ENCODE measurements at regions not wholly inside any gene's neighbourhood (a gene's known extent, or its start where the extent isn't known, plus 50 kb on each side); places are given as distances from the start of the nearest gene placed in this dataset.

- DNase-seq (ENCODE audit: extremely low spot score), result no peak
- TF ChIP-seq CTBP1 (IDR thresholded peaks at IDR 0.05; ENCODE audit: borderline replicate concordance) (no peak), SUZ12 (IDR thresholded peaks at IDR 0.05) (no peak), PKNOX1 (IDR thresholded peaks at IDR 0.05) (no peak), FOXM1 (IDR thresholded peaks at IDR 0.05; ENCODE audit: borderline replicate concordance) (no peak), SP1 (IDR thresholded peaks at IDR 0.05) (no peak), NFRKB (IDR thresholded peaks at IDR 0.05) (no peak), HDGF (IDR thresholded peaks at IDR 0.05; ENCODE audit: borderline replicate concordance) (no peak), TARDBP (IDR thresholded peaks at IDR 0.05) (no peak), L3MBTL2 (conservative IDR thresholded peaks at IDR 0.05) (no peak), LEF1 (IDR thresholded peaks at IDR 0.05; ENCODE audit: borderline replicate concordance) (no peak), FOXK2 (IDR thresholded peaks at IDR 0.05) (no peak), ZNF384 (IDR thresholded peaks at IDR 0.05) (no peak), ELF4 (IDR thresholded peaks at IDR 0.05) (no peak), ARNT (IDR thresholded peaks at IDR 0.05) (no peak), FOXA1 (IDR thresholded peaks at IDR 0.05) (no peak), BHLHE40 (IDR thresholded peaks at IDR 0.05; ENCODE audit: borderline replicate concordance) (no peak)
- CTCF ChIA-PET, result no interaction called here
- POLR2A ChIA-PET, result no interaction called here
Measured at GRCh38 chr2:165033402-165033801, 78.1 kb upstream of the SLC38A11 start.

DNA sequence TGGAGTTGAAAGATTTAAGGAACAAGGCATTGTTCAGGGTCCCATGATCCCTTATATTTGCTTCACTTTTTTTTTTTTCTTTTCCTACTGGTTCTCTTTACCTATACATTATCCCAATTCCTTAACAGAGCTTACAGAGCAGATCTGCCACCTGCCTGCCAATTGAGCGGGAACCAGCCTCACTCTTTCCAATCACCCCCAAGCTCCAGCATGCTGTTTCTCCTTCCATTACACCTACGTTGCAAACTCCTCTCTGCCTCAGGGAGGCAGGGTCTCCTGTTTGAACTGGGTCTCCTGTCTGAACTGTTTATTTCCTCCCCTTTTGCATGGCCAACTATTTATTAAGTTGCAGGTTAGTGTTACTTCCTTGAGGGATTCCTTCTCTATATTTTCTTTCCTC, 77.2 kb upstream of the SLC38A11 start:
- POLR2A ChIA-PET, result no interaction called here
- no peak for DNase-seq (ENCODE audit: extremely low spot score)
- CTCF ChIA-PET, result interaction anchor here (0.6 kb wide), 1 partner anchor 128 kb away, joined by 3 read pairs; no protein-coding TSS in a partner anchor

DNA sequence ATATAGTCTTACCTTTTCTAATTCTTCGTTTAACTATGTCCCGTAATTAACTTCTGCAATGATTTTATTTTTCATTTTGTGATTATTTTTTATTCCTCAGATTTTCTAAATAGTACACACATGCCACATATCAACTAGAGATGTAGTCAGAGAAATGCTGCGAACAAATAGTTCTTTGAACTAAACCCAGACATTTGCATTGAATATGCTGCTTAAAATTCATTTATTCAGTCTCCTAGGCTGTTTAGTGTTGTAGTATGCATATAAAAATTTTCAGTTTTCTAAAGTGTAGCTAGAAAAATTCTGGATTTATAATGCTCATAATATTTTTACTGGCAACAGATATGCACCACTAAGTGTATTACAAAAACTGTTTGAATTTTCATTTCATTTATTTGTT, 68.9 kb upstream of the SLC38A11 start:
- DNase-seq (ENCODE audit: extremely low spot score), result no peak
- CTCF ChIA-PET, result no interaction called here
- TF ChIP-seq CTBP1 (IDR thresholded peaks at IDR 0.05; ENCODE audit: borderline replicate concordance) (no peak), BHLHE40 (IDR thresholded peaks at IDR 0.05; ENCODE audit: borderline replicate concordance) (no peak), PKNOX1 (IDR thresholded peaks at IDR 0.05) (no peak)
- POLR2A ChIA-PET, result no interaction called here

More for the DNA sequence above, 77.2 kb upstream of the SLC38A11 start:
- TF ChIP-seq ZNF384 (IDR thresholded peaks at IDR 0.05) (no peak), HDGF (IDR thresholded peaks at IDR 0.05; ENCODE audit: borderline replicate concordance) (no peak), SP1 (IDR thresholded peaks at IDR 0.05) (no peak), TARDBP (IDR thresholded peaks at IDR 0.05) (no peak), FOXM1 (IDR thresholded peaks at IDR 0.05; ENCODE audit: borderline replicate concordance) (no peak), L3MBTL2 (conservative IDR thresholded peaks at IDR 0.05) (no peak), LEF1 (IDR thresholded peaks at IDR 0.05; ENCODE audit: borderline replicate concordance) (no peak), ARNT (IDR thresholded peaks at IDR 0.05) (no peak), SUZ12 (IDR thresholded peaks at IDR 0.05) (no peak), NFRKB (IDR thresholded peaks at IDR 0.05) (no peak), PKNOX1 (IDR thresholded peaks at IDR 0.05) (no peak), FOXA1 (IDR thresholded peaks at IDR 0.05) (no peak), FOXK2 (IDR thresholded peaks at IDR 0.05) (no peak), BHLHE40 (IDR thresholded peaks at IDR 0.05; ENCODE audit: borderline replicate concordance) (no peak), ELF4 (IDR thresholded peaks at IDR 0.05) (no peak)

GRCh38 chr2:165022781-165023180, 67.5 kb upstream of the SLC38A11 start:
- TF ChIP-seq HDGF (IDR thresholded peaks at IDR 0.05; ENCODE audit: borderline replicate concordance) (no peak), SP1 (IDR thresholded peaks at IDR 0.05) (no peak)
- CTCF ChIA-PET, result no interaction called here
- POLR2A ChIA-PET, result no interaction called here
- no peak for DNase-seq (ENCODE audit: extremely low spot score)

DNA sequence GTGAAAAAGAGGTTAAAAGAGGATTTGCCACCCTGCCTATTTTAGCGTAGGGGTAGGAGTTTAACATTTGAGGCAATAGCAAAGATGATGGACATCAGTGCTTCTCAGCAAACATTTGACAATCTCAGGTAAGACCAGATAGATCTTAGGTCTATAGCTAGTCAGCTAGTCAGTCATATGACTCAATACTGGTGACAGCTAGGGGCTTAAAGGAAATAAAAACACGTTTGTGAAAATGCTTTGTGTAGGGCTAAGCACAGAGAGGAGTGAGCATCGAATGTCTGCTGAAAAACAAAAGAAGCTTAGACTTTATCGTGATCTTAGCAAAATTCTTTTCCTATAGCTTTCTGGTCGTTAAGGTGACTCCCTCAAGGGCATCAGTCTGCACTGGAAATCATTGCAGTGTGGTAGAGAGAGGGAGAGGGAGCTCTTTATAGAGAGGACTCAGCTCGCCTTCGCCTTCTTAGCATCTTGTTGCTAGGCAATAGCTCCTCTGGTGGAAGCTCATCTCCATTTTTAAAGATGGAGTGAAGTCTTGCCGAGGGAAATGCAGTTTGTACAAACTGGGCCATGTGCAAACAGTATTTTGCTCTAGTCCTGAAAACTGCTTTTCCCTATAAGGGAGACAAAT, 62.8 kb upstream of the SLC38A11 start:
- CTCF ChIA-PET, result interaction anchor here (0.8 to 2.4 kb wide), 4 partner anchors 25 to 190 kb away, joined by 3 to 9 read pairs (median 4); partner anchors contain the start of gene SCN3A
- TF ChIP-seq PKNOX1 (IDR thresholded peaks at IDR 0.05), result no peak
- TF ChIP-seq TARDBP (IDR thresholded peaks at IDR 0.05), result no peak
- no peak for TF ChIP-seq NFRKB (IDR thresholded peaks at IDR 0.05)
- TF ChIP-seq ARNT (IDR thresholded peaks at IDR 0.05), result no peak
- TF ChIP-seq BHLHE40 (IDR thresholded peaks at IDR 0.05; ENCODE audit: borderline replicate concordance), result no peak
- TF ChIP-seq ZNF384 (IDR thresholded peaks at IDR 0.05), result no peak
- TF ChIP-seq SP1 (IDR thresholded peaks at IDR 0.05), result no peak
- TF ChIP-seq HDGF (IDR thresholded peaks at IDR 0.05; ENCODE audit: borderline replicate concordance), result no peak
- no peak for TF ChIP-seq ELF4 (IDR thresholded peaks at IDR 0.05)
- TF ChIP-seq LEF1 (IDR thresholded peaks at IDR 0.05; ENCODE audit: borderline replicate concordance), result no peak
- no peak for TF ChIP-seq CTBP1 (IDR thresholded peaks at IDR 0.05; ENCODE audit: borderline replicate concordance)
- TF ChIP-seq SUZ12 (IDR thresholded peaks at IDR 0.05), result no peak
- no peak for TF ChIP-seq L3MBTL2 (conservative IDR thresholded peaks at IDR 0.05)
- no peak for TF ChIP-seq FOXA1 (IDR thresholded peaks at IDR 0.05)
- TF ChIP-seq FOXK2 (IDR thresholded peaks at IDR 0.05), result no peak
- no peak for TF ChIP-seq FOXM1 (IDR thresholded peaks at IDR 0.05; ENCODE audit: borderline replicate concordance)
- POLR2A ChIA-PET, result no interaction called here
- DNase-seq (ENCODE audit: extremely low spot score), result peak; percentile 12

Data from HEK293T (cell line).